GM13976 (cell line): ENCODE measurements at regions not wholly inside any gene's neighbourhood (a gene's known extent, or its start where the extent isn't known, plus 50 kb on each side); places are given as distances from the start of the nearest gene placed in this dataset.

ENCODE experiments used
- DNase-seq: peaks from one replicate; pipeline ENCODE4 v3.0.0; 2012; ENCODE audit warnings: low spot score
- in situ Hi-C: fragments of 300-500 bp; cut with MboI; formaldehyde crosslinking; loops from one replicate; pipeline ENCODE4 v1.12.0; 2022; ENCODE audit warnings: low sequenced_read_pairs, mixed read lengths, inconsistent platforms; ENCODE audit not compliant: unreplicated experiment
- TF ChIP-seq, protein P1 (sequence below): IDR thresholded peaks from 2 replicates; pipeline ENCODE4 v1.5.1; 2012; ENCODE audit warnings: borderline replicate concordance, mild to moderate bottlenecking; ENCODE audit not compliant: insufficient read depth; ENCODE audit errors: extremely low read depth, missing control alignments, control extremely low read depth

DNA sequence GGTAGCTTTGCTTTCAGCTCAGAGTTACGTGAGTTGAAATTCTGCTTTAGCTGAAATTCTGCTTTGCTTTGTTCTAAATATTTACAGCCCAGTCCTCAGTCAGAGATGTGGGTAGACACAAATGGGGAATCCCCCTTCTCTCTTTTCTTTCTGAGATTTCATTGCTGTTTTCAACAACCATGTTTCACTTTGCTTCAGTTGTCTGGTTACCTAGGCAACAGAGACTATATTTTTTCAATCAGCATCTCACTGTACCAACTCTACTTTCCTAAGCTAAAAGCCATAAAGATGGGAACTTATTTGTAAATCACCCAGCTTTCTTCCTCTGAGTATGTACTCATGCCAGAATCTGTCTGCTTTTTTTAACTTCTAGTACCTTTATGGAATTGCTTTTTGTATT is 509.0 kb downstream of the OLFM4 start:
- TF ChIP-seq, protein P1, sequence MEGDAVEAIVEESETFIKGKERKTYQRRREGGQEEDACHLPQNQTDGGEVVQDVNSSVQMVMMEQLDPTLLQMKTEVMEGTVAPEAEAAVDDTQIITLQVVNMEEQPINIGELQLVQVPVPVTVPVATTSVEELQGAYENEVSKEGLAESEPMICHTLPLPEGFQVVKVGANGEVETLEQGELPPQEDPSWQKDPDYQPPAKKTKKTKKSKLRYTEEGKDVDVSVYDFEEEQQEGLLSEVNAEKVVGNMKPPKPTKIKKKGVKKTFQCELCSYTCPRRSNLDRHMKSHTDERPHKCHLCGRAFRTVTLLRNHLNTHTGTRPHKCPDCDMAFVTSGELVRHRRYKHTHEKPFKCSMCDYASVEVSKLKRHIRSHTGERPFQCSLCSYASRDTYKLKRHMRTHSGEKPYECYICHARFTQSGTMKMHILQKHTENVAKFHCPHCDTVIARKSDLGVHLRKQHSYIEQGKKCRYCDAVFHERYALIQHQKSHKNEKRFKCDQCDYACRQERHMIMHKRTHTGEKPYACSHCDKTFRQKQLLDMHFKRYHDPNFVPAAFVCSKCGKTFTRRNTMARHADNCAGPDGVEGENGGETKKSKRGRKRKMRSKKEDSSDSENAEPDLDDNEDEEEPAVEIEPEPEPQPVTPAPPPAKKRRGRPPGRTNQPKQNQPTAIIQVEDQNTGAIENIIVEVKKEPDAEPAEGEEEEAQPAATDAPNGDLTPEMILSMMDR = no peak
- in situ Hi-C loops = no loop called here
- no peak for DNase-seq

DNA sequence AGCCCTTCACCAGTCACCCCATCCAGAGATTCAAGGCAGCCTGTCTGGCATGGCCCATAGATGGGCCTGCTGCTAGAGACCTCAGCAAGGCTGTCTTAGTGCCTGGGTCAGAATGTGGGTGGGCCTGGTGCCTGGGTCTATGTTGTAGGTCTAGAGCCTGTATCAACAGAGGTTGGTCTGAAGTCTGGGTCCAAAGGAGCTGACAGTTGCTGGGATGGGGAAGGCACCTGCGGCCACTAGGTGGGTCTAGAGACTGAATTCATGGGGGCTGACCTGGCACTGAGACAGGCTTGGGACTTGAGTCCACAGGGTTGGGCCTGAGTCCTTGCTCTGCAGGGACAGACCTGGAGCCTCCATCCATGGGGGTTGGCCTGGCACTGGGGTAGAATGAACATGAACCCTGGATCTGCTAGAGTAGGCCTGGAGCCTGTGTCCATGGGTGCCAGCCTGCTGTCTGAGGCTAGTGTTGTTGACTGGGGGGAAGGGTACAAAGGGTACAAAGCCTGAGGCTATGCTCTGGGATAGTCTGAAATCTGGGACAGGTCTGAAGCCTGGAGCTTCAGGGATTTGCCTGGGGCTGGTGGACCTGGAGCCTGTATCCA is 516.8 kb downstream of the OLFM4 start:
- TF ChIP-seq, protein P1 = no peak
- in situ Hi-C loops = no loop called here
- DNase-seq = no peak

DNA sequence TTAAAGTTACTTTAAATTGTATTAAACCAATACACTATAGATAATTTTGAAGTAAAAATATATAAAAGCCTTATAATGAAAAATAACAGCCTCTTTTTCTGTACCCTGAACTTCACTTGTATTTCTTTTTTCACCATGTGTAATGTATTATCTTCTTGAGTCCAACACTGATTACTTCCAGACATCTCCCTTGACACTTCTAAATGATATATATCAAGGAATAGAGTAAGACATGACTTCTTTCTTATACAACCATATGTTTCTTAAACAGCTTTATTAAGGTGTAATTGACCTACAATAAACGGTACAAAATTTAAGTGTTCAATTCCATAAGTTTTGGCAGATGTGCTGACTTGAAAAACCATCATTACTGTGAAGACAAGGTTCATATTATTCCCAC is 531.9 kb downstream of the OLFM4 start:
- no peak for DNase-seq
- TF ChIP-seq, protein P1 = no peak
- in situ Hi-C loops = no loop called here

DNA sequence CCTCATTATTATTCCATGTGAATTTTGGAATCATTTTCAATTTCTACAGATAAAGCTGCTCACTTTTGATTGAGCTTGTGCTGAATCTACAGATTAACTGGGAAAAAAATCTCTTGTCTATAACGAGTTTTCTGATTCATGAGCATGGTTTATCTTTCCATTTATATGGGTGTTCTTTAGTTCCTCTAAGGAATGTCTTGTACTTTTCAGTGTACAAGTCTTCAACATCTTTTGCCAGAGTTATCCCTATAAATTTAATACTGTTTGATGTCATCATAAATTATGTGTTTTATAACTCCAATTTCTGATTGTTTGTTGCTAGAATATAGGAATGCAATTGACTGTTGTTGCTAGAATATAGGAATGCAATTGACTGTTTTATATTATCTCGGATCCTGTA is 533.8 kb downstream of the OLFM4 start:
- in situ Hi-C loops = no loop called here
- TF ChIP-seq, protein P1 = no peak
- DNase-seq = no peak

DNA sequence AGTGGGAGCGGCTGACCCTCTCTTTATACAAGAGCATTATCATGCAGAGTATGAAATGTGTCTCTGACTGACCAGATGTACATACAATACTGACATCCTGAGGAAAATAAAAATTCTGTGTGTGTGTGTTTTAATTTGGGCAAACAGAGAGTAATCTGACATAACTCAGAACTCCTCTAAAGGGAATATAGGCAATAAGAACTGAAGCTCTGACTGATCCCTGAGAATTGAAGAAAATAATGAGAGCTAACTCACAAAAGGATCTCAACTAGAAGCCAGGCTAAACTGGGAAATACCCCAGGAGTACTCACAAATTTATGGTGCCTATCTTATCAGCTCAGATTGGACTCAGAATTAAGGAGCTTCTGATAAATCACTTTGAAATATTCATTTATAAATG is 539.9 kb downstream of the OLFM4 start:
- no peak for DNase-seq
- in situ Hi-C loops = no loop called here
- TF ChIP-seq, protein P1 = no peak

DNA sequence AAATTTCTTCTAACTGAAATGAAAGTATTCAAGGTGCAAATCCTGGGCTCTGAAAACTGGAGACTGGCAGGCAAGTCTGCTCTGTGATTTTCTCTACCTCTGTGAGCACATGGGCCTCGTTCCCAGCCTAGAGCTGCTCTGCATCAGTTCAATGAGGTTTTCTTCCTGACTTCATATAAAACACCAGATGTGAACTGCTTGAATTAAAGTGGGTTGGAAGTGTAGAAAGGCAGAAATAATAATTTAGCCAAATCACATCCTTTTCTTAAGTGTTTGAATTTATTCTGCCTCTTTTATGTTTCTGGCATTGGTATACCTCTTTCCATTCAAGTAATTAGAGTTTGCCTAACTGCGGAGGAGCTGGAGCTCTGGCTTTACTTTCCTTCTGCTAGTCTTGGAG is 540.8 kb downstream of the OLFM4 start:
- TF ChIP-seq, protein P1 = no peak
- in situ Hi-C loops = no loop called here
- DNase-seq = no peak

DNA sequence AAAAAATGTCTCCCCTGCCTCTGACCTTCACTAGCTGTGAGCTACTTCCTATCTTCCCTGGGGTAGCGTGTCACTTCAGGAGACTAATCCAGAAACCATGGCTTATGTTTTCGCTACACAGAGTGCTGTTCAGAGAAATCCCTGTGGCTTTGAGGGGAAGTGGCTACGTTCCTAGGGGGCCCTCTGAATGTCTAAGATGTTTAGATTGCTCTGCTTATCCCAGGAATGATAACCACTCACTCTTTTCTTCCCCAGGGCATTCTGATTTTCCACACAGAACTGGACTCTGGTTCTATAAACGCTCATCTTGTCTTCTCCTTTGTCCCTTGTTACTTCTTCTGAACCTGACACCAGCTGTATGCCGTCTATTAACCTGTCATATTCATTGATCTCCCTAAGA is 572.5 kb downstream of the OLFM4 start:
- no peak for DNase-seq
- in situ Hi-C loops = no loop called here
- TF ChIP-seq, protein P1 = no peak
